Fibroblast of pulmonary artery (primary cell): ENCODE measurements at regions not wholly inside any gene's neighbourhood (a gene's known extent, or its start where the extent isn't known, plus 50 kb on each side); places are given as distances from the start of the nearest gene placed in this dataset.
A peak's percentile ranks its signal among the peaks of the same experiment; 100 is the strongest.

ENCODE experiments used
- DNase-seq: peaks from one replicate; pipeline ENCODE4 v3.0.0-alpha.2; 2010; ENCODE audit warnings: low read depth
- H3K4me3 ChIP-seq: replicated peaks from 2 replicates; pipeline ENCODE4 v1.5.1; 2011; ENCODE audit warnings: low read depth, mild to moderate bottlenecking, control low read depth, low read length, moderate library complexity
- CTCF ChIP-seq: IDR thresholded peaks from 2 replicates; pipeline ENCODE4 v1.5.1; 2011; ENCODE audit warnings: mild to moderate bottlenecking, control low read depth, low read length, inconsistent platforms; ENCODE audit errors: missing control alignments

- no peak for TF ChIP-seq CTCF
- no peak overlapping the region for H3K4me3 ChIP-seq
- no peak for DNase-seq
Observed at GRCh38 chr14:97172644-97173043, 375.5 kb downstream of the VRK1 start.

GRCh38 chr14:97177016-97177415 is 379.8 kb downstream of the VRK1 start:
- DNase-seq = no peak
- no peak for TF ChIP-seq CTCF
- no peak overlapping the region for H3K4me3 ChIP-seq

GRCh38 chr14:97177635-97178034 is 380.5 kb downstream of the VRK1 start:
- no peak for TF ChIP-seq CTCF
- DNase-seq = no peak

GRCh38 chr14:97178781-97179180 is 381.6 kb downstream of the VRK1 start:
- no peak for TF ChIP-seq CTCF
- DNase-seq = peak; percentile 1

More at GRCh38 chr14:97177635-97178034, 380.5 kb downstream of the VRK1 start:
- H3K4me3 ChIP-seq = no peak overlapping the region

GRCh38 chr14:97179573-97179972 is 382.4 kb downstream of the VRK1 start:
- no peak for DNase-seq
- no peak overlapping the region for H3K4me3 ChIP-seq
- TF ChIP-seq CTCF = no peak

More at GRCh38 chr14:97178781-97179180, 381.6 kb downstream of the VRK1 start:
- H3K4me3 ChIP-seq = no peak overlapping the region

- TF ChIP-seq CTCF = no peak
- peak; percentile 4 for DNase-seq
- no peak overlapping the region for H3K4me3 ChIP-seq
Observed at GRCh38 chr14:97180304-97181200, 383.4 kb downstream of the VRK1 start.

- no peak overlapping the region for H3K4me3 ChIP-seq
- TF ChIP-seq CTCF = no peak
- no peak for DNase-seq
Observed at GRCh38 chr14:97185186-97185585, 388.0 kb downstream of the VRK1 start.
